ENCODE measurements at regions not wholly inside any gene's neighbourhood (a gene's known extent, or its start where the extent isn't known, plus 50 kb on each side); places are given as distances from the start of the nearest gene placed in this dataset.

GRCh38 chr4:173736840-173737239 is 206.8 kb upstream of the HAND2 start:
- no peak overlapping the region for H3K27ac ChIP-seq
- WGBS, 4 donors = 72 to 80% (median 78%) methylated on average over 1 of the region's 1 CpG
- H3K27me3 ChIP-seq = no peaks in the 10 kb centered on the region
- no peaks in the 10 kb centered on the region for H3K4me1 ChIP-seq (replicated peaks in 1 of 2)
- no peak for DNase-seq
- no peaks in the 10 kb centered on the region for H3K36me3 ChIP-seq (replicated peaks in 1 of 2)
- TF ChIP-seq CTCF (IDR thresholded peaks at IDR 0.05) = no peak
- no peak for TF ChIP-seq POLR2A (IDR thresholded peaks at IDR 0.05)
- no peaks in the 10 kb centered on the region for H3K9me3 ChIP-seq (replicated peaks in 1 of 3)
- intact Hi-C loops (cut with DNase I) = no loop called here
- H3K4me3 ChIP-seq = no peak overlapping the region

GRCh38 chr4:173735585-173735984 is 205.6 kb upstream of the HAND2 start:
- Histone ChIP-seq H3K36me3 (replicated peaks in 1 of 2) (no peaks in the 10 kb centered on the region), H3K4me1 (replicated peaks in 1 of 2) (no peaks in the 10 kb centered on the region), H3K27ac (no peak overlapping the region), H3K9me3 (replicated peaks in 1 of 3) (no peaks in the 10 kb centered on the region), H3K27me3 (no peaks in the 10 kb centered on the region), H3K4me3 (no peak overlapping the region)
- intact Hi-C loops (cut with DNase I) = no loop called here
- TF ChIP-seq CTCF (IDR thresholded peaks at IDR 0.05) (no peak), POLR2A (IDR thresholded peaks at IDR 0.05) (no peak)
- WGBS, 4 donors = 53 to 73% (median 62%) methylated on average over 4 of the region's 4 CpGs
- no peak for DNase-seq

GRCh38 chr4:173735049-173735448 is 205.0 kb upstream of the HAND2 start:
- no peaks in the 10 kb centered on the region for H3K9me3 ChIP-seq (replicated peaks in 1 of 3)
- H3K27ac ChIP-seq = no peak overlapping the region
- DNase-seq = no peak
- intact Hi-C loops (cut with DNase I) = no loop called here
- TF ChIP-seq CTCF (IDR thresholded peaks at IDR 0.05) = no peak
- TF ChIP-seq POLR2A (IDR thresholded peaks at IDR 0.05) = no peak
- WGBS, 4 donors = 50 to 63% (median 59%) methylated on average over 3 of the region's 3 CpGs
- no peak overlapping the region for H3K4me3 ChIP-seq
- no peaks in the 10 kb centered on the region for H3K4me1 ChIP-seq (replicated peaks in 1 of 2)
- H3K36me3 ChIP-seq (replicated peaks in 1 of 2) = no peaks in the 10 kb centered on the region
- H3K27me3 ChIP-seq = no peaks in the 10 kb centered on the region

GRCh38 chr4:173731257-173731656 is 201.2 kb upstream of the HAND2 start:
- no peak for TF ChIP-seq CTCF (IDR thresholded peaks at IDR 0.05)
- TF ChIP-seq POLR2A (IDR thresholded peaks at IDR 0.05) = no peak
- Histone ChIP-seq H3K36me3 (replicated peaks in 1 of 2) (no peaks in the 10 kb centered on the region), H3K27ac (no peak overlapping the region), H3K27me3 (no peaks in the 10 kb centered on the region), H3K4me1 (replicated peaks in 1 of 2) (no peaks in the 10 kb centered on the region), H3K4me3 (no peak overlapping the region), H3K9me3 (replicated peaks in 1 of 3) (no peaks in the 10 kb centered on the region)
- no peak for DNase-seq
- 64 to 85% (median 76%) methylated on average over 1 of the region's 1 CpG for WGBS, 4 donors
- intact Hi-C loops (cut with DNase I) = no loop called here
